K562 (cell line): ENCODE measurements at regions not wholly inside any gene's neighbourhood (a gene's known extent, or its start where the extent isn't known, plus 50 kb on each side); places are given as distances from the start of the nearest gene placed in this dataset.

Experiments
- ATAC-seq: fragments of 200-7000 bp; cut with Tn5 transposase; 3 replicates; pipeline ENCODE4 v1.9.1; 2020; ENCODE audit warnings: moderate library complexity
- BruUV-seq: library from RNA; stranded (reverse); fragments of 400-500 nt; replicated peaks from 2 replicates; lab custom pipeline; 2021; lab: Mats Ljungman, UMichigan
- CTCF ChIA-PET: fragments of 300-600 bp; formaldehyde crosslinking; extraction: SDS; loops from one replicate; lab custom pipeline; 2021; ENCODE audit warnings: low intra/inter-chr PET ratio; lab: Yijun Ruan, JAX
- POLR2A ChIA-PET: fragments of 300-600, 350-650 bp; sonication (Branson Sonifier 250); formaldehyde crosslinking; extraction: SDS; loops from one replicate; lab custom pipeline; 2021; ENCODE audit warnings: antibody characterized with exemption, inconsistent platforms; lab: Yijun Ruan, JAX
- DNase-seq, 4 experiments: peaks; one replicate each; pipeline versions ENCODE4 v3.0.0 to v3.0.0-alpha.2; 2011 to 2018; ENCODE audit warnings: low spot score in 3 of 4, mixed read lengths in 3 of 4; ENCODE audit errors: extremely low read depth in 1 of 4
- FAIRE-seq: peaks from 2 replicates; lab custom pipeline; 2011; peaks lifted over from hg19 to GRCh38; lab: Jason Lieb, UNC
- H2AFZ ChIP-seq: 2 replicates; pipeline ENCODE4 v1.6.0; 2011; ENCODE audit warnings: low read depth, low read length, control low read depth, inconsistent platforms
- H3K27ac ChIP-seq: fragments of 200-600 bp; 3 replicates; pipeline ENCODE4 v1.8.0; 2011; ENCODE audit warnings: low read depth, mild to moderate bottlenecking, control low read depth, inconsistent platforms, low read length, moderate library complexity, mixed read lengths; ENCODE audit errors: extremely low read depth
- H3K27me3 ChIP-seq, 2 experiments: fragments of 300-600 bp in 1 of 2; 2 replicates in 1 of 2; 3 replicates in 1 of 2; pipeline versions ENCODE4 v1.6.0 to v1.8.0; 2011; ENCODE audit warnings: inconsistent platforms in 2 of 2, low read length in 2 of 2, mild to moderate bottlenecking in 1 of 2, mixed read lengths in 1 of 2, moderate library complexity in 1 of 2; ENCODE audit not compliant: control insufficient read depth in 2 of 2, insufficient read depth in 2 of 2
- H3K36me3 ChIP-seq: fragments of 300-600 bp; 3 replicates; pipeline ENCODE4 v1.8.0; 2011; ENCODE audit warnings: mild to moderate bottlenecking, low read length, inconsistent platforms; ENCODE audit not compliant: control insufficient read depth, insufficient read depth
- H3K4me1 ChIP-seq, 2 experiments: fragments of 200-600 bp in 1 of 2; replicated peaks in 1 of 2; 2 replicates in 1 of 2; 3 replicates in 1 of 2; pipeline versions ENCODE4 v1.5.1 to v1.8.0; 2011; ENCODE audit warnings: inconsistent platforms in 2 of 2, low read length in 2 of 2, mild to moderate bottlenecking in 1 of 2, mixed read lengths in 1 of 2, moderate library complexity in 1 of 2; ENCODE audit not compliant: control insufficient read depth in 2 of 2, insufficient read depth in 2 of 2
- H3K4me2 ChIP-seq: 2 replicates; pipeline ENCODE4 v1.6.1; 2011; ENCODE audit warnings: low read length, control low read depth, inconsistent platforms, mixed read lengths; ENCODE audit not compliant: insufficient read depth
- H3K4me3 ChIP-seq: fragments of 200-600 bp; sonication (generic), shearing (Covaris generic); 2 replicates; pipeline ENCODE4 v1.5.1; 2016; ENCODE audit warnings: control low read depth, inconsistent platforms
- H3K79me2 ChIP-seq: fragments of 200-600 bp; 3 replicates; pipeline ENCODE4 v1.8.0; 2011; ENCODE audit warnings: low read length, inconsistent platforms; ENCODE audit not compliant: control insufficient read depth, insufficient read depth
- H3K9ac ChIP-seq, 2 experiments: 2 replicates each; pipeline versions ENCODE4 v1.6.0 to v1.6.1; 2011; ENCODE audit warnings: low read depth in 2 of 2, low read length in 2 of 2, control low read depth in 1 of 2, inconsistent platforms in 1 of 2, mild to moderate bottlenecking in 1 of 2, mixed read lengths in 1 of 2; ENCODE audit not compliant: insufficient read depth in 1 of 2
- H3K9me1 ChIP-seq: one replicate; pipeline ENCODE4 v1.6.0; 2011; ENCODE audit warnings: inconsistent platforms, mild to moderate bottlenecking, low read length, moderate library complexity; ENCODE audit not compliant: control insufficient read depth, insufficient read depth
- H3K9me3 ChIP-seq: replicated peaks from 2 replicates; pipeline ENCODE4 v1.5.1; 2011; ENCODE audit warnings: low read depth, low read length, inconsistent platforms; ENCODE audit not compliant: control insufficient read depth, insufficient read depth
- H4K20me1 ChIP-seq: replicated peaks from 2 replicates; pipeline ENCODE4 v1.6.1; 2011; ENCODE audit warnings: low read length, inconsistent platforms, mixed read lengths; ENCODE audit not compliant: control insufficient read depth, insufficient read depth
- C11orf30 ChIP-seq: fragments of 450-650 bp; IDR thresholded peaks from 2 replicates; pipeline ENCODE4 v1.6.1; 2016; ENCODE audit warnings: low read depth, mild to moderate bottlenecking
- NFYB ChIP-seq: IDR thresholded peaks from 2 replicates; pipeline ENCODE4 v1.6.1; 2011; ENCODE audit warnings: mild to moderate bottlenecking, moderate library complexity; ENCODE audit not compliant: insufficient read length; ENCODE audit errors: extremely low read depth
- PATZ1 ChIP-seq: fragments of 250-450 bp; sonication (Bioruptor Pico); IDR thresholded peaks from 2 replicates; pipeline ENCODE4 v1.5.0; 2020; ENCODE audit warnings: mild to moderate bottlenecking, borderline replicate concordance
- RBM22 ChIP-seq: fragments of 200-400 bp; formaldehyde crosslinking; IDR thresholded peaks from 2 replicates; pipeline ENCODE4 v1.6.1; 2018; ENCODE audit warnings: low read length, low read depth; ENCODE audit not compliant: poor library complexity, severe bottlenecking
- SIRT6 ChIP-seq: IDR thresholded peaks from one replicate; pipeline ENCODE4 v1.6.1; 2012; ENCODE audit warnings: low read depth, mild to moderate bottlenecking, control low read depth, inconsistent platforms, low read length, moderate library complexity
- TAL1 ChIP-seq: fragments of 450-650 bp; IDR thresholded peaks from 2 replicates; pipeline ENCODE4 v1.6.1; 2016; ENCODE audit warnings: mild to moderate bottlenecking
- ZNF239 ChIP-seq: fragments of 250-450 bp; sonication (Bioruptor Pico); IDR thresholded peaks from 2 replicates; pipeline ENCODE4 v1.4.0; 2020; ENCODE audit warnings: mild to moderate bottlenecking
- ZNF449 ChIP-seq: fragments of 250-450 bp; sonication (Bioruptor Pico); IDR thresholded peaks from 2 replicates; pipeline ENCODE4 v1.8.0; 2022; ENCODE audit warnings: moderate library complexity, mild to moderate bottlenecking, inconsistent platforms
- WGBS: fragments of 100-300 bp; shearing (Covaris generic); methylation state at CpG from one replicate; pipeline ENCODE4 v1.1.6; 2016; ENCODE audit warnings: low coverage, mixed read lengths; ENCODE audit not compliant: insufficient coverage; ENCODE audit errors: missing lambda C conversion rate; 5-methylcytosine and 5-hydroxymethylcytosine counted together
- in situ Hi-C: fragments of 300-500 bp; cut with MboI; formaldehyde crosslinking; loops from 4 replicates; pipeline ENCODE4 v1.15.0; 2018; ENCODE audit warnings: inconsistent platforms, mixed read lengths
- intact Hi-C: fragments of 100-400 bp; cut with micrococcal nuclease; formaldehyde crosslinking; loops from 2 replicates; pipeline ENCODE4 v1.14.2; 2022

- H3K9me3 ChIP-seq, result no peaks in the 10 kb centered on the region
- no peak overlapping the region for H3K27ac ChIP-seq
- no peak overlapping the region for H2AFZ ChIP-seq
- no TSS peak for BruUV-seq
- no peak for ATAC-seq
- intact Hi-C loops (no loop called here), in situ Hi-C loops (no loop called here)
- H3K9me1 ChIP-seq, result no peaks in the 10 kb centered on the region
- DNase-seq, result no peak
- H3K9ac ChIP-seq, result no peak overlapping the region
- H3K4me3 ChIP-seq, result no peak overlapping the region
- no peak for TF ChIP-seq RBM22
- TF ChIP-seq, all 486 proteins: peak for 0
- POLR2A ChIA-PET, result interaction anchor here (1.1 to 3.0 kb wide), 4 partner anchors 11 to 20 kb away, joined by 3 to 14 read pairs (median 9); no protein-coding TSS in a partner anchor
- Histone ChIP-seq H3K4me1 (peaks cover 7 to 45% of the 10 kb centered on the region in 2 experiments; a peak in 4 of 5 replicates), H3K79me2 (peaks cover 72% of the 10 kb centered on the region), H4K20me1 (no peaks in the 10 kb centered on the region), H3K36me3 (no peaks in the 10 kb centered on the region; the same call in 2 of the 3 replicates), H3K4me2 (no peak overlapping the region), H3K27me3 (no peaks in the 10 kb centered on the region)
- no peak for FAIRE-seq
- CTCF ChIA-PET, result no interaction called here
Observed at GRCh38 chr5:119301906-119302305, 53.9 kb upstream of the TNFAIP8 start.

GRCh38 chr5:119302449-119302848, 53.4 kb upstream of the TNFAIP8 start:
- H4K20me1 ChIP-seq, result no peaks in the 10 kb centered on the region
- H3K4me2 ChIP-seq, result peak overlapping the region; percentile 33; the same call in 1 of the 2 replicates

More at GRCh38 chr5:119302449-119302848, 53.4 kb upstream of the TNFAIP8 start:
- Histone ChIP-seq H3K36me3 (no peaks in the 10 kb centered on the region; the same call in 2 of the 3 replicates), H3K9me1 (no peaks in the 10 kb centered on the region), H3K79me2 (peaks cover 78% of the 10 kb centered on the region), H3K4me1 (peaks cover 7 to 45% of the 10 kb centered on the region in 2 experiments; a peak in 4 of 5 replicates), H3K9ac (no peak overlapping the region), H2AFZ (peak overlapping the region; percentile 50; the same call in 1 of the 2 replicates)
- ATAC-seq, result no peak
- POLR2A ChIA-PET, result interaction anchor here (1.1 to 3.0 kb wide), 3 partner anchors 10 to 19 kb away, joined by 5 to 11 read pairs (median 7); no protein-coding TSS in a partner anchor
- no TSS peak for BruUV-seq
- intact Hi-C loops, result no loop called here
- 67% methylated on average over 3 of the region's 3 CpGs for WGBS
- TF ChIP-seq PATZ1 (CRISPR knock-in tag), result no peak
- TF ChIP-seq TAL1, result no peak
- TF ChIP-seq C11orf30, result no peak
- TF ChIP-seq ZNF239, result no peak
- no peak for TF ChIP-seq SIRT6
- no peak for TF ChIP-seq NFYB
- no peak for TF ChIP-seq ZNF449 (CRISPR knock-in tag)
- TF ChIP-seq, all 486 proteins: peak for 0
- DNase-seq, result no peak
- no peaks in the 10 kb centered on the region for H3K27me3 ChIP-seq
- CTCF ChIA-PET, result no interaction called here
- peak overlapping the region; percentile 53; the same call in 1 of the 3 replicates for H3K27ac ChIP-seq
- H3K9me3 ChIP-seq, result no peaks in the 10 kb centered on the region
- FAIRE-seq, result no peak
- no peak overlapping the region for H3K4me3 ChIP-seq
- in situ Hi-C loops, result no loop called here
